ENCODE measurements at regions not wholly inside any gene's neighbourhood (a gene's known extent, or its start where the extent isn't known, plus 50 kb on each side); places are given as distances from the start of the nearest gene placed in this dataset.
"Not testable (repeated sequence)": the region's sequence is repeated elsewhere in the genome, so short reads cannot be mapped to it uniquely, and the experiment has no call there.

DNA sequence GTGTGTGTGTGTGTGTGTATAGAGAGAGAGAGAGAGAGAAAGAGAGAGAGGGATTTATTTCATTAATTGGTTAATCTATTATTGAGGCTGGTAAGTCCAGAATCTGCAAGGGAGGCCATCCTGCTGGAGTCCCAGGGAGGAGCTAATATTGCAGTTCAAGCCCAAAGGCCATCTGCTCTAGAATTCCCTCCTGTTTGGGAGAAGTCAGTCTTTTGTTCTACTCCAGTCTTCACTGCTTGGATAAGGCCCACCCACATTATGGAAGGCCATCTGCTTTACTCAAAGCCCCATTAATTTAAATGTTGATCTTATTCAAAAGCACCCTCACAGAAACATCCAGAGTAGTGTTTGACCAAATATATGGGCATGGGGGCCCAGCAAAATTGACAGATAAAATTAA is 317.5 kb upstream of the RASGEF1B start:
- Mint-ChIP-seq H3K36me3 (ENCODE audit: low read depth) (no peaks in the 10 kb centered on the region), H3K4me3 (no peak overlapping the region), H3K9me3 (ENCODE audit: insufficient read depth) (no peaks in the 10 kb centered on the region), H3K4me1 (ENCODE audit: low read depth) (peaks cover 9% of the 10 kb centered on the region), H3K27me3 (ENCODE audit: low read depth) (no peaks in the 10 kb centered on the region), H3K27ac (no peak overlapping the region)
- no peak for ATAC-seq
- CTCF ChIA-PET, result interaction anchor here (0.8 to 1.5 kb wide), 2 partner anchors 20 to 322 kb away, joined by 3 to 4 read pairs; no protein-coding TSS in a partner anchor
- no peak for DNase-seq
- POLR2A ChIA-PET, result no interaction called here

DNA sequence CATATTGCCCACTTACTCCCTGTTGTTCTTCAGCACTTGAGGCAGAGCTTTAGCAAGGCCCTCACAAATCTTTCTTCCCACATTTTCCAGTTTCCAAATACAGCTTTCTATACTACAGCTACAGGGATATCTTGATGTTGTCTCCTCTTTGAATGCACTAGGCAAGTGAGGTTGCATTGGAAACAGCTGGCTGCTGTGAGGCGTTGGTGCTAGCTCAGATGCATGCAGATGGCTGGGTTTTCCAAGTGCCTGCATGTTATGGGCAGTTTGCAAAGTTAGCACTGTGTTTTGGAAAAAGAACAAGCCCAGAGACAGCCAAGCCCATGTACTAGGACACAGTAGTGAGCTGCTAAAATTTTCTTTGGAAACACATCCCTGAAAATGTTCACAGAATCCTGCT is 315.1 kb upstream of the RASGEF1B start:
- ATAC-seq (no peak), DNase-seq (no peak)
- Mint-ChIP-seq H3K4me3 (no peak overlapping the region), H3K36me3 (ENCODE audit: low read depth) (no peaks in the 10 kb centered on the region), H3K9me3 (ENCODE audit: insufficient read depth) (no peaks in the 10 kb centered on the region), H3K27me3 (ENCODE audit: low read depth) (no peaks in the 10 kb centered on the region), H3K4me1 (ENCODE audit: low read depth) (peaks cover 9% of the 10 kb centered on the region), H3K27ac (no peak overlapping the region)
- CTCF ChIA-PET, result interaction anchor here (0.9 kb wide), 1 partner anchor 12 kb away, joined by 3 read pairs; no protein-coding TSS in a partner anchor
- POLR2A ChIA-PET, result no interaction called here

DNA sequence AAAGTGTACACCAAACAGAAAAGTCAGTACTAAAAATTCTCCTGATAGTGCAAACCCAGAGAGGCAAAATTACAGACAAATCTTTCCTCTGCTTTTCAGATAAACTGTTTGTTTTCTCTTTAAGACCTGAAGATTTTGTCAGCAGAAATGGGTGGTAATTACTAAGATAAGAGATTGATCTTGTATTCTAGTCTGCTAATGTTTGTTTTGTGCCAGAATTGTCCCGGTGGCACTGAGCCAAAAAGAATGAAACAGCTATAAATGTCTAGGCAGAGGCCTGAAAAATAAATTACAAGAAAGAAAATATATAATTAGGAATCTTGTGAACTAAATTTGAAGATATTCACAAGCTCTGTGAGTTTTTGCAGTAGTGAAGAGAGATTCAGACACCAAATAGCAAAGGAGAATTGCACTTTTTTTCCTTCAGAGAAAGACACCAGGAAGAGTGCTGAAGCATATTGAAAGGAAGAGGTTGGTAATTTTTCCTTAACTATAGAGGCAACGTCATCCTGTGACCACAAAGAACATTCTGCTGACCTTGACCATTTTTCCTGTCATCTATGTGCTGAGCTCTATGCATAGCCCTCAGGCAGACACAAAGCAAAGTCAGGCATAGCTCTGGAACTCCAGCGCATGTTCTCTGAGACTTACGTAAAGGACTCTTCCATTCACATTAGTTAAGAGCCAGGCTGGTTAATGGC is 314.5 kb upstream of the RASGEF1B start:
- peaks cover 9% of the 10 kb centered on the region for H3K4me1 Mint-ChIP-seq (ENCODE audit: low read depth)
- ATAC-seq, result no peak
- POLR2A ChIA-PET, result no interaction called here
- no peak for DNase-seq
- CTCF ChIA-PET, result no interaction called here
- no peak overlapping the region for H3K27ac Mint-ChIP-seq
- no peak overlapping the region for H3K4me3 Mint-ChIP-seq
- no peaks in the 10 kb centered on the region for H3K36me3 Mint-ChIP-seq (ENCODE audit: low read depth)
- no peaks in the 10 kb centered on the region for H3K27me3 Mint-ChIP-seq (ENCODE audit: low read depth)
- H3K9me3 Mint-ChIP-seq (ENCODE audit: insufficient read depth), result no peaks in the 10 kb centered on the region

GRCh38 chr4:81785338-81785737 is 313.6 kb upstream of the RASGEF1B start:
- ChIA-PET POLR2A (no interaction called here), CTCF (interaction anchor here (1.3 kb wide), 1 partner anchor 20 kb away, joined by 4 read pairs; no protein-coding TSS in a partner anchor)
- H3K36me3 Mint-ChIP-seq (ENCODE audit: low read depth), result no peaks in the 10 kb centered on the region
- DNase-seq, result no peak
- H3K4me3 Mint-ChIP-seq, result no peak overlapping the region
- no peak for ATAC-seq
- H3K9me3 Mint-ChIP-seq (ENCODE audit: insufficient read depth), result no peaks in the 10 kb centered on the region
- no peaks in the 10 kb centered on the region for H3K27me3 Mint-ChIP-seq (ENCODE audit: low read depth)
- H3K4me1 Mint-ChIP-seq (ENCODE audit: low read depth), result peaks cover 9% of the 10 kb centered on the region
- no peak overlapping the region for H3K27ac Mint-ChIP-seq

DNA sequence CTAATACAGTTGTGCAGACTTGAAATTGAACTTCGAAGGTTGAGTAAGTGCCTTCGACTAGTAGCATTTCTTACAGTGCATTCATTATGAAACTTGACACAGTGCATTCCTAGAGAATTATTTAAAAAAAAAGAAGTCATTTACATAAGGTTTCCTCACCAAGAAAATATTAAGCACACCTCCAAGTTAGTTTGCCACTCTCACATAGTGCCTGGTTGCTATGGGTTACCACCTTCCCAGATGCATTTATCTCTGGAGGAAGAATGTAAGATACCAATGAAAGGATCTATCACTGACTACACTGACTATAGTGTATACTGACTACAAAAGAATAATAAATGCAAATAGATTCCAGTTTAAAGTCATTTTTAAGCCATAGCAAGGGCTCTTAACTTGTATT is 311.9 kb upstream of the RASGEF1B start:
- CTCF ChIA-PET, result interaction anchor here (0.9 kb wide), 1 partner anchor 313 kb away, joined by 3 read pairs; no protein-coding TSS in a partner anchor
- no peaks in the 10 kb centered on the region for H3K36me3 Mint-ChIP-seq (ENCODE audit: low read depth)

GRCh38 chr4:81781799-81782198 is 310.1 kb upstream of the RASGEF1B start:
- H3K36me3 Mint-ChIP-seq (ENCODE audit: low read depth), result no peaks in the 10 kb centered on the region
- ATAC-seq (no peak), DNase-seq (no peak)
- H3K4me3 Mint-ChIP-seq, result no peak overlapping the region
- POLR2A ChIA-PET, result no interaction called here
- CTCF ChIA-PET, result no interaction called here
- no peaks in the 10 kb centered on the region for H3K9me3 Mint-ChIP-seq (ENCODE audit: insufficient read depth)
- no peaks in the 10 kb centered on the region for H3K27me3 Mint-ChIP-seq (ENCODE audit: low read depth)
- H3K27ac Mint-ChIP-seq, result no peak overlapping the region
- peaks cover 4% of the 10 kb centered on the region for H3K4me1 Mint-ChIP-seq (ENCODE audit: low read depth)

More for the DNA sequence above, 311.9 kb upstream of the RASGEF1B start:
- no peaks in the 10 kb centered on the region for H3K27me3 Mint-ChIP-seq (ENCODE audit: low read depth)
- no peak overlapping the region for H3K27ac Mint-ChIP-seq
- POLR2A ChIA-PET, result no interaction called here
- H3K4me1 Mint-ChIP-seq (ENCODE audit: low read depth), result peaks cover 4% of the 10 kb centered on the region
- H3K4me3 Mint-ChIP-seq, result no peak overlapping the region
- no peaks in the 10 kb centered on the region for H3K9me3 Mint-ChIP-seq (ENCODE audit: insufficient read depth)
- DNase-seq, result no peak
- no peak for ATAC-seq

DNA sequence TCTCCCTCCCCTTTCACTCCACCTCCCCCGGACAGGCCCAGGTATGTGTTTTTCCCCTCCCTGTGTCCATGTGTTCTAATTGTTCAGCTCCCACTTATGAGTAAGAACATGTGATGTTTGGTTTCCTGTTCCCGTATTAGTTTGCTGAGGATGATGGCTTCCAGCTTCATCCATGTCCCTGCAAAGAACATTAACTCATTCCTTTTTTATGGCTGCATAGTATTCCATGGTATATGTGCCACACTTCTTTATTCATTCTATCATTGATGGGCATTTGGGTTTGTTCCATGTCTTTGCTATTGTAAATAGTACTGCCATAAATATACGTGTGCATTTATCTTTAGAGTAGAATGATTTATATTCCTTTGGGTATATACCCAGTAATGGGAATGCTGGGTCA is 306.0 kb upstream of the RASGEF1B start:
- ATAC-seq; CTCF ChIA-PET; POLR2A ChIA-PET; H3K27me3 Mint-ChIP-seq (ENCODE audit: low read depth); H3K4me1 Mint-ChIP-seq (ENCODE audit: low read depth); DNase-seq; H3K27ac Mint-ChIP-seq; H3K4me3 Mint-ChIP-seq; H3K9me3 Mint-ChIP-seq (ENCODE audit: insufficient read depth); H3K36me3 Mint-ChIP-seq (ENCODE audit: low read depth): not testable (repeated sequence)

- ATAC-seq, result no peak
- no peaks in the 10 kb centered on the region for H3K9me3 Mint-ChIP-seq (ENCODE audit: insufficient read depth)
- no peaks in the 10 kb centered on the region for H3K4me1 Mint-ChIP-seq (ENCODE audit: low read depth)
- no peak overlapping the region for H3K27ac Mint-ChIP-seq
- H3K36me3 Mint-ChIP-seq (ENCODE audit: low read depth), result no peaks in the 10 kb centered on the region
- H3K27me3 Mint-ChIP-seq (ENCODE audit: low read depth), result no peaks in the 10 kb centered on the region
- H3K4me3 Mint-ChIP-seq, result no peak overlapping the region
- POLR2A ChIA-PET, result no interaction called here
- CTCF ChIA-PET, result no interaction called here
- DNase-seq, result no peak
These were observed 305.1 kb upstream of the RASGEF1B start for GRCh38 chr4:81776794-81777193.

DNA sequence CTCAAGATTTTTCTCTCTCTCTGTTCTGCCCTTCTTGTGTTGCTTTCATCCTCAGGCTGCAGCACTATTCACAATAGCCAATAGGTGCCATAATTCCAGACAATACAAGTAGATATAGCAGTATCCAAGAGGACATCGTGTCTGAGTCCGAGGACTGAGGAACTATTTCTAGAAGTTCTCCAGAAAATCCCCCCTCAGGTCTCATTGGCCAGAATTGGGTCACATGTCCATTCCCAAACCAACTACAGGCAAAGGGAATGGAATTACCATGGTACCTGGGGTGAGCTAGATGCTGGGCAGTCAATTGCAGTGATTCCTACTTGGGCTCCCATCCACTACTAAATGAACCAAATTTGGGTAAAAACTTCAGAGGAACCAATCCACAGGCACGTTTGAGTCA is 301.9 kb upstream of the RASGEF1B start:
- ATAC-seq (no peak), DNase-seq (no peak)
- ChIA-PET CTCF (interaction anchor here (1.3 kb wide), 1 partner anchor 10 kb away, joined by 4 read pairs; no protein-coding TSS in a partner anchor), POLR2A (no interaction called here)
- Mint-ChIP-seq H3K36me3 (ENCODE audit: low read depth) (no peaks in the 10 kb centered on the region), H3K27me3 (ENCODE audit: low read depth) (no peaks in the 10 kb centered on the region), H3K4me1 (ENCODE audit: low read depth) (no peaks in the 10 kb centered on the region), H3K27ac (no peak overlapping the region), H3K4me3 (no peak overlapping the region), H3K9me3 (ENCODE audit: insufficient read depth) (no peaks in the 10 kb centered on the region)

DNA sequence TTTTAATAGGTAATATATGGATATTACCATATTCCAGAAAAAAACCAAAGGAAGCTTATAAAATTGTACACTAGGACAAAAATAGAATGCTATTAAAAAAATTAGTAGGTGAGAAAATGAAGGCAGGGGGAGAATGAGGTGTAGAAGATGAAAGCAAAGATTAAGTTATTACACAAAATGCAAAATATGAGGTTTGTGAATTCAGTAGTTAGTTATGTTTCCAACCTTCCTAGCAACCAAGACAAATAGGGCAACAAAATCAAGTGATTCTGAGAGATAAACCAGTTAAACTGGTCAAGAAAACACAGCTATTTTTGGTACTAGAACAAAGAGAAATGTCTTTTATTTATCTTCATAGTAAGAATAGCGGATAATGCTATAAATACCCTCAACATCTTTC is 300.0 kb upstream of the RASGEF1B start:
- DNase-seq, result no peak
- Mint-ChIP-seq H3K27ac (no peak overlapping the region), H3K36me3 (ENCODE audit: low read depth) (no peaks in the 10 kb centered on the region)

GRCh38 chr4:81769244-81769643 is 297.5 kb upstream of the RASGEF1B start:
- Mint-ChIP-seq H3K36me3 (ENCODE audit: low read depth) (no peaks in the 10 kb centered on the region), H3K4me1 (ENCODE audit: low read depth) (no peaks in the 10 kb centered on the region), H3K9me3 (ENCODE audit: insufficient read depth) (no peaks in the 10 kb centered on the region), H3K27ac (no peak overlapping the region), H3K27me3 (ENCODE audit: low read depth) (no peaks in the 10 kb centered on the region), H3K4me3 (no peak overlapping the region)
- ATAC-seq (no peak), DNase-seq (no peak)
- ChIA-PET POLR2A (interaction anchor here (0.6 kb wide), 1 partner anchor 655 kb away, joined by 3 read pairs; no protein-coding TSS in a partner anchor), CTCF (interaction anchor here (0.9 to 1.0 kb wide), 2 partner anchors 21 to 75 kb away, joined by 3 read pairs; no protein-coding TSS in a partner anchor)

More for the DNA sequence above, 300.0 kb upstream of the RASGEF1B start:
- H3K4me3 Mint-ChIP-seq, result no peak overlapping the region
- no peaks in the 10 kb centered on the region for H3K9me3 Mint-ChIP-seq (ENCODE audit: insufficient read depth)
- ChIA-PET CTCF (interaction anchor here (0.7 to 1.1 kb wide), 2 partner anchors 10 to 306 kb away, joined by 3 to 4 read pairs; no protein-coding TSS in a partner anchor), POLR2A (no interaction called here)
- H3K27me3 Mint-ChIP-seq (ENCODE audit: low read depth), result no peaks in the 10 kb centered on the region
- no peak for ATAC-seq
- no peaks in the 10 kb centered on the region for H3K4me1 Mint-ChIP-seq (ENCODE audit: low read depth)

DNA sequence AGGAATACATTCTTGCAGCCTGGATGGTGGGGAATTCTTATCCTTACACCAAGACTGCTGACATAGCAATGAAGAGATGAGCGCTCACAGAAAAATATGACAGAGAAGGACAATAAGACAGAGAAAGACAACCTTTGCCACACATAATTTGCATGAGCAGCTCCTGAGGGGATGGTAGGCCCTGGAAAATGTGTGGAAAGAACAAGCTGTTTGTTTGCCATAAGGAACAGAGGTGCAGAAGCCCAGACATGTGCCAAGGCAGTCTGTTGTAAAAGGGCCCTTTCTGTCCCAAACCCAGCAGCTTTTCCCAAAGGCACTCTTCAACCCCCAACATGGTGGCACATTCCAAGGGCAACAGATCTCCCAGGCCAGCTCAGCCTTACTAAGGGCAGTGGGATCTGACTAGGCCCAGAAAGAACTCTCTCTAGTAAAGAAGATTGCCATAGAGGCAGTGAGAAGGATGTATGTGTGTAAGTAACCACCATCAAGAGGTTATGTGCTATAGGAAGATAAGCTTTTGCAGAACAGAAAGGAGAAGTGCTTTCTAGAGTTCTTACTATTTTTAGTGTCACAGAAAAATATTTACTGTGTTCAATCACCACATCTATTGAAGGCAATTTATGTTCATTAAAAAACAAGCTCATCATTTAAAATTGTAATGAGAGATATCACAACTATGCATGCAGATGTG is 287.0 kb upstream of the RASGEF1B start:
- ChIA-PET CTCF (interaction anchor here (0.7 to 3.4 kb wide), 2 partner anchors 9 to 292 kb away, joined by 3 to 9 read pairs; no protein-coding TSS in a partner anchor), POLR2A (no interaction called here)
- peaks cover 13% of the 10 kb centered on the region for H3K4me1 Mint-ChIP-seq (ENCODE audit: low read depth)
- DNase-seq, result no peak
- H3K27ac Mint-ChIP-seq, result no peak overlapping the region
- no peaks in the 10 kb centered on the region for H3K9me3 Mint-ChIP-seq (ENCODE audit: insufficient read depth)
- ATAC-seq, result no peak
- no peaks in the 10 kb centered on the region for H3K27me3 Mint-ChIP-seq (ENCODE audit: low read depth)
- no peak overlapping the region for H3K4me3 Mint-ChIP-seq
- H3K36me3 Mint-ChIP-seq (ENCODE audit: low read depth), result no peaks in the 10 kb centered on the region

All from activated CD8-positive, alpha-beta T cell treated with anti-CD3 and anti-CD28 coated beads, Interleukin-2, amount 10 ng/mL, durations not matched to agents 7 days and 5 days (primary cell).